ENCODE measurements at regions not wholly inside any gene's neighbourhood (a gene's known extent, or its start where the extent isn't known, plus 50 kb on each side); places are given as distances from the start of the nearest gene placed in this dataset.
"Not testable (repeated sequence)": the region's sequence is repeated elsewhere in the genome, so short reads cannot be mapped to it uniquely, and the experiment has no call there.

GRCh38 chr1:157460381-157460780, 91.9 kb downstream of the FCRL5 start:
- no peak for DNase-seq

- DNase-seq, result no peak
Measured at GRCh38 chr1:157457279-157457678, 95.0 kb downstream of the FCRL5 start.

GRCh38 chr1:157455318-157455717, 97.0 kb downstream of the FCRL5 start:
- DNase-seq, result no peak

DNA sequence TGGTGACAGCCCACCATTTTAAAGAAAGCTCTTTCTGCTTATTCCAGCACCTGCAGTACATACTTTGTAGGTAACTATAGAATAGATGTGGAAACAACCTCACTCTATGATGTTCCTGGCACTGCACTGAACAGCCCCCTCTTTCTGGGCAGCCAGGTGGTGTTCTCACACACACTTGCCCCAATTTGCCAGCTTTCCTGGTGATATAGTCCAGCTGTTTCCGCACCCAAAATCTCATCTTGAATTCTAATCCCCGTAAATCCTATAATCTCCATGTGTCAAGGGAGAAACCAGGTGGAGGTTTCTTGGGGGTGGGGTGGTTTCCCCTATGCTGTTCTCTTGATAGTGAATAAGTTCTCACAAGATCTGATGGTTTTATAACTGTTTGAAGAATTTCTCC, 102.2 kb downstream of the FCRL5 start:
- no peak for DNase-seq

GRCh38 chr1:157448636-157449035, 103.7 kb downstream of the FCRL5 start:
- no peak for DNase-seq

DNA sequence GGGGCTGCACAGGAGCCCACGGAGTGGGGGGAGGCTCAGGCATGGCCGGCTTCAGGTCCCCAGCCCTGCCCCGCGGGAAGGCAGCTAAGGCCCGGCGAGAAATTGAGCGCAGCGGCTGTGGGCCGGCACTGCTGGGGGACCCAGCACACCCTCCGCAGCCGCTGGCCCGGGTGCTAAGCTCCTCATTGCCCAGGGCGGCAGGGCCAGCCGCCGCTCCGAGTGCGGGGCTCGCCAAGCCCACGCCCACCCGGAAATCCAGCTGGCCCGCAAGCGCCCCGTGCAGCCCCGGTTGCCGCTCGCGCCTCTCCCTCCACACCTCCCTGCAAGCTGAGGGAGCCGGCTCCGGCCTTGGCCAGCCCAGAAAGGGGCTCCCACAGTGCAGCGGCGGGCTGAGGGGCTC, 106.0 kb downstream of the FCRL5 start:
- not testable (repeated sequence) for DNase-seq

DNA sequence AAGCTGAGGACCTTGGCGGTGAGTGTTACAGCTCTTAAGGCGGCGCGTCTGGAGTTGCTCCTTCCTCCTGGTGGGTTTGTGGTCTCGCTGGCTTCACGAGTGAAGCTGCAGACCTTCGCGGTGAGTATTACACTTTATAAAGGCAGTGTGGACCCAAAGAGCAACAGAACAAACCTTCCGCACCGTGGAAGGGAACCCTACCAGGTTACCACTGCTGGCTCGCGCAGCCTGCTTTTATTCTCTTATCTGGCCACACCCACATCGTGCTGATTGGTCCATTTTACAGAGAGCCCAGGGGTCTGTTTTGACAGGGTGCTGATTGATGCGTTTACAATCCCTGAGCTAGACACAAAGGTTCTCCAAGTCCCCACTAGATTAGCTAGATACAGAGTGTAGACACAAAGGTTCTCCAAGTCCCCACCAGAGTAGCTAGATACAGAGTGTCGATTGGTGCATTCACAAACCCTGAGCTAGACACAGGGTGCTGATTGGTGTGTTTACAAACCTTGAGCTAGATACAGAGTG, 106.6 kb downstream of the FCRL5 start:
- DNase-seq, result not testable (repeated sequence)

DNA sequence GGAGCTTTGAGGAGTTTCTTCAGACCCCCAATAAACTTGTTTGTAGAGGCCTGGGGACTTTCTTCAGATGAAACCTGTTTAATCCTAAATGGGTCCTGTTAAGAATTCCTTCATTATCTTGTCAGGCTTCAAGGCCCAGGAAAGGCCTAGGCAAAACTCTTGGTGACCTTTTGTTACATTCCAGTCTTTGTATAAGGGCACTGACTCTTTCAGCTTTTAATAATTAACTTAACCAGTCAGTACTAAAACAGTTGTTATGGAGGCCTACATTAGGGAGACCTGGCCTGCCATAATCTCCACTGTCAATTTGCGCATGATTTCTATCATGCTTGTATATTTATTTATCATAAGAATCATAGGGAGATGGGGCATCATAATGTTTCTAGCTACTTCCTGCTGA, 110.2 kb downstream of the FCRL5 start:
- DNase-seq, result no peak

GRCh38 chr1:157439302-157439954, 112.9 kb downstream of the FCRL5 start:
- no peak for DNase-seq

GRCh38 chr1:157438613-157439012, 113.7 kb downstream of the FCRL5 start:
- DNase-seq, result no peak

DNA sequence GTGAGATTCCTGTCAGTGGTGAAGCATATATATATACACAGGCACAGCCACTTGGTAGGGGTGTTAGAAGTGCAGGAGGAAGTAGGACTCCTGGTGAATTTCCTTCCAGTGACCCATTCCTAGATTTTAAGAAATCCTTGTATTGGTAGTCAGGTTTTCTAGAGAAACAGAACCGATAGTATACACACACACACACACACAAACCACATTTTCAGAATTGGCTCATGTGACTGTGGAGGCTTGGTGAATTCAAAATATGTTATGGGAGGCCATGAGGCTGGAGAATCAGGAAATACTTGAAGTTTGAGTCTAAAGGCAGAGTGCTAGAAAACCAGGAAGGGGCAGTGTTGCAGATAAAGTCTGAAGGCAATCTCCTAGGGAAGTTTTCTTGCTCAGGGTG, 114.2 kb downstream of the FCRL5 start:
- DNase-seq, result no peak

DNA sequence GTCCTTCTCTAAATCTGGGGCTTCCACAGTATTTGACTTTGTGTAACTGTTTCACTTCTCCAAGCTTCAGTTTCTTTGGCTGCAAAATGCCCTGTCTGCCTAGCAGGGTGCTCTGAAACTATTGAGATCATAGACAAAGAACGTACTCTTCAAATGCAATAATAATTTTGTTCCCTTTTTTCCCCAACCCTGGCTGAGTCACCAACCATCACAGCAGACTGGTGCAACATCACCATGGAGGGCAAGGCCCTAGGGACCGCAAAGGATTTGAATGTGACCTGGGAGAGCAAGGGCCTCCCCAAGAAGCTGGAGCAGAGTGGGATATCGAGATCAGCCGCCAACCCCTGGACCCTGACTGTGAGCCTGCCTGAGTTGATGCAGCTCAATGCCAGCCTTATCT, 115.0 kb downstream of the FCRL5 start:
- DNase-seq, result no peak

GRCh38 chr1:157431751-157432150, 120.6 kb downstream of the FCRL5 start:
- no peak for DNase-seq

DNA sequence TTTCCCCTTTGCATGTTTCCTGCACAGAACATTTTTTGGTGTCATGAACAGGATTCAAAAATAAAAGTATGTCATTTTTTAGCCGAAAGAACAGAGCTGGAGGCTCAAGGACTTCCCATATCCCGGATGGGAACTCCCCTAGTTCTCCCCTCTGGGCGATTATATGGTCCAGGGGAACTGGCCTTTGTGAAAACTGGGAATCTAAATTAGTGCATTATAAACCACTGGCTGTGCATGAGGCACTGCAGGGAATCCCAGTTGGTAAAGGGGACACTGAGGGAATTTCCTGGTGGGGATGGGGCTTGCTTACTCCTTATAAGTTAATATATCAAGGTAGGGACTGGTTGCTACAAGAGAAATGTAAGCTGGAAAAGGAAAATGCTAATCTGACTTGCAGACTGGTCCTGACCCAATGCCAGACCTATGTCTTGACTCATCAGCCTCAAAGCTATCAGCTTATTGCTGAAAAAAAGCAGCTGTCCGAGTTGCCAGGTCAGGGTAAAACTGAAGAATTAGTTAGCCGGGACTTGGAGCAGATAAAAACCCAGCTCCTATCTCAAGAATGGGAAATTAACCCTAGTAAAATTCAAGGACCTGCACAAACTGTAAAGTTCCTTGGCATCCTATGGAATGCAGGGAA, 122.6 kb downstream of the FCRL5 start:
- DNase-seq, result no peak

GRCh38 chr1:157423764-157424163, 128.6 kb downstream of the FCRL5 start:
- not testable (repeated sequence) for DNase-seq

- DNase-seq, result no peak
Measured at GRCh38 chr1:157419845-157420542, 132.3 kb downstream of the FCRL5 start.

DNA sequence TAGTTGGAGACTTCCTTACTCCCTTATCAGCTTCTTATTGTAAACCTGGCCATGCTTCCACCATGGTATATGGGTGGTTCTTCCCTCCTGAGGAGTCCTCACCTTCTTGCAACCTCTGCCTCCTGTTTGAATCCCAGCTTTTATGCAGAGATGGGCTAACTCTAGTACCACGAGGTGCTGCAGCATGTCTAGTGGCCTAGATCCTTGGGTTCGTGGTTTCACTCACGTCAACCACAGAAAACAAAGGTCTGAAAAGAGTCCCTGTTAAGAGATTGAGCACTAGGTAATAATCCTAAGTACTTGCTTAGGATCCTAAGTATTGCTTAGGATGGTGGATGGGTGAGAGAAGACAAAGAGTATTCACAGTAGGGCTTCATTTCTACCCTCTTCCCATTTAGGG, 133.7 kb downstream of the FCRL5 start:
- DNase-seq, result no peak

- no peak for DNase-seq
Measured at GRCh38 chr1:157418231-157418630, 134.1 kb downstream of the FCRL5 start.

GRCh38 chr1:157415661-157416060, 136.7 kb downstream of the FCRL5 start:
- DNase-seq, result no peak

GRCh38 chr1:157412308-157412707, 140.0 kb downstream of the FCRL5 start:
- no peak for DNase-seq

GRCh38 chr1:157411769-157412168, 140.5 kb downstream of the FCRL5 start:
- DNase-seq, result no peak

- DNase-seq, result no peak
Measured at GRCh38 chr1:157411064-157411463, 141.3 kb downstream of the FCRL5 start.

GRCh38 chr1:157410457-157410856, 141.9 kb downstream of the FCRL5 start:
- DNase-seq, result no peak

DNA sequence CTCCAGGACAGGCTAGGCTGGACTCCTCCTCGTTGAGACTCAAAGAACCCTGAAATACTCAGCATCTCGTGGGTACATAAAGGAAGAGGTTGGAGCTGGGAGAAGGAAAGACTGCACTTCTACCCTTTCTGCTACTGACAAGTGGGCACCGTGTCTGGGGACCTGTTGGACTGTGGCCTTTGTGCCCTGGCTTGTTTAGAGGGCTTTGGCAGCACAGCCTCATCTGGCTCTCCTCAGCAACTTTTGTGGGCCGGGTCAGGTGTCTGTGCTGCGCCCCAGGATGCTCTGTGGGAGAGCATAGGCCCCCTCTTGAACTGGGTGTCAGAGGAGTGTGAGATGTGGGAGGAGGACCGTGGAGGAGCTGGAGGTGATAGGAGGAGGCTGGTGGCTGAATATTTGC, 142.4 kb downstream of the FCRL5 start:
- DNase-seq, result no peak
